HG03354 (cell line): ENCODE measurements at regions not wholly inside any gene's neighbourhood (a gene's known extent, or its start where the extent isn't known, plus 50 kb on each side); places are given as distances from the start of the nearest gene placed in this dataset.

Experiments used
- ATAC-seq: cut with Tn5 transposase; IDR thresholded peaks from one replicate; pipeline ENCODE4 v1.9.1; 2021; ENCODE audit warnings: mild to moderate bottlenecking; ENCODE audit not compliant: unreplicated experiment, poor library complexity, severe bottlenecking

DNA sequence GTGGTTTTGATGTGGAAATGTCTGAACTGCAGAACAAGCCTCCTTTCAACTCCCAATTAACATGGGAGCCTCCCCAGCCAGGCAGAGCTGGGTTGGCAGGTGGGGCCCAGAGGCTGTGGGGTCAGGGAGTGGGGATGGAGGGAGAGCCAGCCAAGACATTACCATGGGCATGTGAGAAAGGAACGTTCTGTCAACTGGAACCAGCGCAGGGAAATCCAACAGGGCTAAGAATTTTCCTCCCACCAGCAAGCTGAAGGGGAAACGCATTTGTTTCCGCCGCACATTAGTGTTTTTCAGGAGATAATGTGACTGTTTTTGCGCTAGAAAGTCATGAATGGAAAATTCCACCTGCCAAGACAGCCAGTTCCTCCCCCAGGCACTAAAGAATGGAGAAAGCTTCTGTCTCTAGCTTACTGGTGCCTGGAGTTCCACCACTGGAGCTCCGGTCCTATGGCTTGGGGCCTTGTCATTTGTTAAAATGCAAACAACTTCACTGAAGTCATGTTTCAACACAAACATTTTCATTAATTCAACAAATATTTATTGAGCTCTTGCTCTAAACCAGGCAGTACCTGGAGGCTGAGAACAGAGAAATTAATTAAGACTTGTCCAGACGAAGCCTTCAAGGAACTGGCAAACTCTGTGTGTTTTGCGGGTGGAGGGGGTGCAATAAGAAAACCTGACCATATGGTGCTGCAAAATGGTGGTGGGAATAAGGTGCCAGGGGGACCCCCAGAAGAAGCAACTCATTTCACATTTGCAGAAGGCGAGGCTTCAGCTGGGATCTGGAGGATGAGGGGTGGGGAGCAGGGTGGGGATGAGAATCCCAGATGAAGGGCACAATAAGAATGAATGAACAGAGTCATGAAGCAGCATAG lies 305.1 kb downstream of the MATN1 start:
- no peak for ATAC-seq

DNA sequence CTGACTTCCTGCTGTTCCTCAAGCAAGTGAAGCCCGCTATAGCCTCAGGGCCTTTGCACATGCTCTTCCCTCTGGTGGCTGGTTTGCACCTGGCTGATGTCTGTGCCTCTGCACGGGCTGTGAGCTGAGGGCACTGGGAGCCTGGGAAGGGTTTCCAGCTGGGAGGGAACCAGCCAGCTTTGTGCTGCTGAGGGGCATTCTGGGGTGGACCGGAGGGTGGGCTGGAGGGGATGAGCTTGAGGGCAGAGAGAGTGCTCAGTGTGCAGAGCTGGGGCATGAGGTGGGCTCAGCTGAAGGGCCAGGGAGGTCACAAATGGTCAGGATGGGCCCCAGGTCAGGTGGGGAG lies 305.7 kb downstream of the MATN1 start:
- no peak for ATAC-seq

DNA sequence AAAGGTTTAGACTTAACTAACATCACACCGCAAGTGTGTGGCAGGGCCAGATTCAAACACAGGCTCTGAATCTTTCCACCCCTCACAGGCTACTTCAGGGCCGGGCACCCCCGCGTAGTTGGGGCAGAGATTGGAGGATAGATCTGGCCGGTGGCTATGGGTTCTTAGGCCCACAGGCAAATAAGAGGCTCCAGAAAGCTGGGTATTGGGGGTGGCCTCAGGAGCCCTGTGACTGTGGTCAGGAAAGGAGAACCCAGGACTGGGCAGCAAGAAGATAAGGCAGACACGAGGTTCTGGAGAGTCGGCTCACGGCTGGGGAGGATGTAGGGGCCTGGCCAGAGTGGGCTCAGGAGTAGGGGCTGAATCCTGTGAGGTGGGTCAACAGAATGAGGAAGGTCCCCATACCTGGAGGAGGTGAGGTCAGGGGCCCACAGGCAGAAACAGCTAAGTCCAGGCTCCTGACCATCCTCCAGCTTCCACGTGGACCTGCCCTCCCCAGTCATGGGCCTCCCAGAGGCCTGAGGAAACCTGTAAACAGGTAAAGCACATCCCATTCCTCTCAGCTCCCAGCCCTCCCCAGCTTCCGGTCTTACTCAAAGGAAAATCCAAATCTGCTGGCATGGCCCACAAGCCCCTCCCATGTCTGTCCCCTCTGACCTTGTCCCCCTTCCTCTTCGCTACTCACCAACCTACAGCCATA lies 306.2 kb downstream of the MATN1 start:
- ATAC-seq, result no peak

DNA sequence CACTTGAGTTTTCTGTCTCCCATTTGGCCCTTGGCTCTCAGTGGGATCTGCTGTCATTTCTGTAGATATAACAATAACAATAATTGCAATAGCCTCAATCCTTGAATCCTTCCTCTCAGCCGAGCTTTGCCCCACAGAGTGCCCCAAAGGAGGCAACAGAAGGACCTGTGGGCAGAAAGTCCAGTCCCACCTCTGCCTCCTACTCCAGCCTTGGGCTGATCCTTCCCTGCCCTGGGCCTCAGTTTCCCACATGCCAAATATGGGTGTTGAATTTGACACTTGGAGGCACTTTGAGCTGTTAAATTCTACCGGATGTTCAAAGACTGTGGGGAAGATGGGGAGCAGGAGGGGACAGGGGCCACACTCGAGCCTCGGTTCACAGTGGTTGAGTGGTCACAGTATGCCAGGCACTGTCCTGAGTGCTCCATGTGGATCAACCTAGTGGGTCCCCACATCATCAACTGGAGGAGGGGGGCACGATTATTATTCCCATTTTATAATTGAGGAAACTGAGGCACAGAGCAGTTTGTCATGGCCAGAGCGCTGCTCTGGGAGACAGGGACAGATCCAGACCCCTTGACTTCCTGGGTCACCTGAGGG lies 307.1 kb downstream of the MATN1 start:
- ATAC-seq, result no peak

DNA sequence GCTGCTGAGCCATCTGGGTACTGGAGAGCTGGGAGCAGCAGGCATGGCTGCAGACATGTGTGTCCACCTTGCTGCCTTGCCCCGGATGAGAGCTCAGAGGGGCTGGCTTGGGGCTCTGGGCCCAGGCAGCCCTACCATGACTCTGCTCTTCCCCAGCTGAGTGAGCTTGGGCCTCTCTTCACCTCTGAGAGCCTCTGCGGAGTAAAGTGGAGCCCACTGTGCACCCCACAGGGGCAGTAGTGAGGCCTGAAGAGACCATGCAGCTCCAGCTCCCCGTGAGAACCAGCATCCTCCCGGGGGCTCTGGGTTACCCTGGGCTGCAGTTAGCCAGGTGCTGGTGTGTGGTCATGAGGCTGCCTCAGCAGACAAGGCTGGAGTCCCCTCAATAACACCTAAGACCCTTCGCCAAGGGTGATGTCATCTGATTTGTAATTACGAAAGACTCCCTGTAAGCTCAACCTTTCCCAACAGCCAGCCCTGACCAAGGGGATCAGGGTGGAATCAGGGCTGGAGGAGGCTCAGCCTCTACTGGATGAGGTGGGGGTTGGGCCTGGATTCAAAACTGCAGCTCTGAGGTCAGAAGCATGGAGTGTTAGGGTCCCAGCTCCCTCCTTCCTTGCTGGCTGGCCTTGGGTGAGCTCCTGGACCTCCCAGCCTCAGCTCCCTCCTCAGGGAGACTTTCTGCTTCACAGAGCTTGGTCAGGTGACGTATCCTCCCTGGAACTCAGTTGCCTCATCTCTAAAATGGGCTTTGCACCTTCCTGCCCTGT lies 308.0 kb downstream of the MATN1 start:
- ATAC-seq, result no peak

DNA sequence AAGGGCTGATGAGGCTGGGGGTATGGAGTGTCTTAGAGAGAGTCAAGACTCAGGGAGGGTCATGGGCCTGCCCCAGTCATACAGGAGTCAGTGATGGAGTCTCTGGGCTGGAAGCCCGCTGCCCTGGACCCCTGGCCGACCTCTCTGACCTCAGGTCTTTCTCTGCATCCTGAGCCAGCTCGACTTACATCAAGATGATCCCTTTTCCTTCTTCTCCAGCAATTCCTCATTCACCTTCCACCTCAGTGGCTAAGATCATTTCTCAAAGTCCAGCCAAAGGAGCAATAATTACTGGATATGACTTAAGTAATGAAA lies 308.6 kb downstream of the MATN1 start:
- no peak for ATAC-seq

DNA sequence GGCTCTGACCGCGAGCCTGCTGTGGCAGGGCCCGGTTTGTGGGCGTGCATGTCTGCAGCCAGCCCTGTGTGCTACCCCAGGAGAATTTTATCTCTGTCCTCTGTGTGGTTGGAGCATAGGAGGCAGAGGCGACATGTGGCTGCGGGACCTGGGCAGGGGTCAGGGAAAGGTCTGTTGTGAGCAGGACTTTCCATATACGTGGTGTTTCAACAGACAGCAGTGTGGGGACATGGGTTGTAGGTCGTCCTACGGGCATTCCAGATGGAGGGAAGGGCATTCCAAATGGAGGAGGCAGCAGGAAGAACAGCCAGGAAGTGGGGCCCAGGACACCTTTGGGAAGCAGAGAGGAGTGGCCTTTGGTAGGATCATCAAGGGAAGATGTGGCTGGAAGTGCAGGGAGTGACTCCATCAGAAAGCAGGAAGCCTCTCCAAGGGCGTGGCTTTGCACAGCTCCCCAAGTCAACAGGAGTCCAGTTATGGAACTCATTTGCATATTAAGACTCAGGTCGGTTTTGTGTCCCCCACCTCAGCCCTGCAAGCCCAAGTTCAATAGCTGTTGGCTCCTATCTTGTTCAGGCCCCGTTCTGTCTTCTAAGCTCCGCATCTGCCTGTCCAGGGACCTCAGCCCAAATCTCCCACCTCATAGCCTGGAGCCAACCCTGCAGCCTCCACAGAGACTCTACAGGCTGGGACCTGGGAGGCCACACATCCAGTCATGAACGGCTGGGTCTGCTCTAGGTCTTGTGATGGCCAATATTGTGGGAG lies 309.1 kb downstream of the MATN1 start:
- ATAC-seq, result no peak

DNA sequence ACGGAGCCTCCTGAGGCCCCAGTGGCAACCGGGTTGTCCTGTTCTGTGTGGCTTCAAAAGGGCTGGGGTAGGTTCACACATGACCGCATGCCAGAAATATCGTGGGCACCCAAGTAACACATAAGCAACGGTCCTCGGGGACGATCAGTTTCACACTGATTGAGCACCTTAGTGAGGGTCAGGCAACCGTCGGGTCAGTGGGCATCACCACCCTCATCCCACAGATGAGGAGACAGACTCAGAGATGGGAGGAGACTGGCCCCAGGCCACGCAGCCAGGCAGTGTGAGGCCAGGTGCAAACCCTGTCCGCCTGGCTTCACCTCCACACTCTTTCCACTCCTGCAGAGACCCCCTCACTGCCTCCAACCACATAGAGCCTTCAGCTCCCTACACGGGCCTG lies 309.8 kb downstream of the MATN1 start:
- no peak for ATAC-seq

DNA sequence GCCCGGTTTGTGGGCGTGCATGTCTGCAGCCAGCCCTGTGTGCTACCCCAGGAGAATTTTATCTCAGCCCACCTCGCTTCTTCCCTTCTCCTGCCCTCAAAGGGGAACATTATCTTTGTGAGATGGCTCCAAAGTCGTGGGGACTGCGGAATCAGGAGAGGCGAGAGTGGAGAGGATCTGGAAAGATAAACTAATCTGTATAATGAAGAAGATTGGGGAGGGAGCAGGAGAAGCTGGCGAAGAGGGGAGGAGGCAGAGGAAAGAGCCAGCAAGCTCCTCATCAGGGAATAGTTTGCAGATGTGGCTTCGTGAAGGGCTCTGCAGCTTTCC lies 310.3 kb downstream of the MATN1 start:
- ATAC-seq, result no peak

DNA sequence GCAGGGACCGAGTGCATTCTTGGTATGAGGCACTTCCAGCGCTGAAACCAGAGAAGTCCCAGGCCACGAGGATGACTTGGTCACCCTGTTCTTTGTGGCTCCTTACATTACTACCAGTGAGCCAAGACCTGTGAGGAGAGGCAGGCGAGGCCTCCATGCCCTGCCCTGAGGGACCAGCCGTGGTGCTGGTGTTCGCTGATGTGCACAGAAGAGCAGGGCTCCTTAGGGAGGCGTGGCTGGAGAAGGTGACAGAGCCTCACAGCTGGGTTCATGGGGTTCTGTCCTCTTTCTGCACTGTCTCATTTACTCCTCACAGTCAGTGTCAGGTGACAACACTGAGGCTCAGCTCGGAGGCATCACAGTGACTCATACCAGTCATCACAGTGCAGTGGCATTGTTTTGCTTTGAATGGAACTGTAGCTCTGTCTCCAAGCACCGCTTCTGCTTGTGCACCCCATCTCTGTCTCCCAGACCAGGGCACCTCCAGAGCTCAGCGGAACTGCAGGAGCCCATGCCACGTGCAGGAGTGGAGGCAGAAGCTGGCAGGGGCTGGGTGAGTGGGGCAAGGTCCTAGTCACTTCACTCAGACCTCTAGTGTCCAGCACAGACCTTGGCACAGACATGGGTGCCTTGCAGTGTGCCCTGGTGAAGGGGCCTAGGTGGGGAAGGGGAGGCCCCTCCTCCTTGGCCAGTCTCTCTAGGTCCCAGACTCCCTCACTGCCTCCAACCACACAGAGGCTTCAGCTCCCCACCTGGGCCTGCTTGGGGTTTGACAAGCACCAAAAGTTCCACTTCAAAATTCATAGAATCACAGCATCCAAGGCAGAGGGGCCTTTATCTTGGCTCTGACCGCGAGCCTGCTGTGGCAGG lies 310.9 kb downstream of the MATN1 start:
- no peak for ATAC-seq

DNA sequence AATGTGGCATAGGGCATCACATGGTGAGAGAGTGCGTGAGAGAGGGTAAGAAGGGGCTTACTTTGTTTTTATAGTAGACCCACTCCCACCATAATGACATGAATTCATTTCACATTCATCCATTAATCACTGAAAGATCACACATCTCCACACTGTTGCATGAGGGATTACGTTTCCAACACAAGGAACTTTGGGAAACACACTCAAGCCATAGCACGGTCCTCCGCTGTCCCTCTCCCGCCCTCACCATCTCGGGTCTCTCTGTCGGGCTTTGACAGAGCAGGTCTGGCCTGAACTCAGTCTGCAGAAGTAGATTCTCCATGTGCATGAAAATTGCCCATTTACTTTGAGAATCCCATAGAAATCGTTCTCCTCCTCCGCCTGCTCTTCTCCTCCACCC lies 312.2 kb downstream of the MATN1 start:
- ATAC-seq, result no peak

DNA sequence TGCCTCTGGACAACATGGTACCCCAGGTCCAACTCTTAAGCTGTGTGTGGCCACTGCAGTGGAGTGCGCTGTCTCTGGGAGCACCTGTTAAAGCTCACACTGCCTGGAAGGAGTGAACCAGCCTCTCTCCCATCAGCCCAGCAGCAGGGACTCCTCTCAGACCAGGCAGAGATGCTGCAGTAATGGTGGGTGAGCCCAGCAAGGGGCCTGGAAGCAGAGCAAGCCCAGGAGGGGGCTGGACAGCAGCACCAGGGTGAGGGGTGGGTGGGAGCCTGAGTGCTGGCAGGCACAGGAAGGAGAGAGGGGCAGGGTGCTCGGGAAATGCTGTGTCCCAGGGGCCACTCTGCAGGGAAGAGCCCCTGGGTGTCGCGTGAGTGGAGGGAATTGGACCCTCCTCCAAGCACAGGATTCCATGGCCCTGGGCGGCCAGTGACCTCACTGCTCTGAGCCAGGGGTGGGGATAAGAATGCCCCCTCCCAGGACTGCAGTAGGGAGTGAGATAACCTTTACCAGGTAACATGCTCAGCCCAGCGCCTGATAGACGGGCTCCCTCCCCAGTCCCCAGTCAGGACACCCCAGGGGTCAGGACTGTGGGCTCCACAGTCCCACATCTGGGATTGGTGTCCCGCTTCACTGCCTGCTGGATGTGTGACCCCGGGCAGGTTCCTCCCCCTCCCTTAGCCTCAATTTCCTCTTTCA lies 313.1 kb downstream of the MATN1 start:
- no peak for ATAC-seq

DNA sequence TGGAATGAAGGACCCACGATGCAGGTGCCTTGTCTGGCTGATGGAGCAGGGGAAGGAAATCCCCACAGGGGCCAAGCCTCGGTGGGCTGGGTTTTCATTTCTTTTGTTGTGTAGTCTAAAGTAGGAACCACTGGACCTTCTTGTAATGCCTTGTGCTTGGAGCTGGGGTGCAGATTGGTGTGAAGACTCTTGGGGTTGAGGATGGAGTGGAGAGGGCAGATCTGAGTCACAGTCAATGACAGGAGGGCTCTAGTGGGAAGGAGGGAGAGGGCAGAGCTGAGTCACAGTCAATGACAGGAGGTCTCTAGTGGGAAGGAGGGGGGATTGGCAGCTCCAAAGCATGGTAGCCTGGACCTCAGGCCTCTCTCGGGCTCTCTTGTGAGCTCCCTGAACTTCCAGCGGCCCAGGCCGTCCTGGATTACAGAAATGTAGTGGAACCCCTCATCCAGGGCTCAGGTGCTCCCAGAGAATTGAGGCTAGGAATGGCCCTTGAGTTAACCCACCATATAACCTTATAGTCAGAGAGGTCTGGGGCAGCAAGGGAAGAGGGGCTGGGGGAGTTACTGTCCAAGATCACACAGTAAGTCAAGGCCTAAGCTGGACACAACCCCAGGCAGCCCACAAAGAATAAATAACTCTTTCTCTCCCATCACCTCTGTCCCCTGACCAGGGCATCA lies 313.8 kb downstream of the MATN1 start:
- no peak for ATAC-seq

DNA sequence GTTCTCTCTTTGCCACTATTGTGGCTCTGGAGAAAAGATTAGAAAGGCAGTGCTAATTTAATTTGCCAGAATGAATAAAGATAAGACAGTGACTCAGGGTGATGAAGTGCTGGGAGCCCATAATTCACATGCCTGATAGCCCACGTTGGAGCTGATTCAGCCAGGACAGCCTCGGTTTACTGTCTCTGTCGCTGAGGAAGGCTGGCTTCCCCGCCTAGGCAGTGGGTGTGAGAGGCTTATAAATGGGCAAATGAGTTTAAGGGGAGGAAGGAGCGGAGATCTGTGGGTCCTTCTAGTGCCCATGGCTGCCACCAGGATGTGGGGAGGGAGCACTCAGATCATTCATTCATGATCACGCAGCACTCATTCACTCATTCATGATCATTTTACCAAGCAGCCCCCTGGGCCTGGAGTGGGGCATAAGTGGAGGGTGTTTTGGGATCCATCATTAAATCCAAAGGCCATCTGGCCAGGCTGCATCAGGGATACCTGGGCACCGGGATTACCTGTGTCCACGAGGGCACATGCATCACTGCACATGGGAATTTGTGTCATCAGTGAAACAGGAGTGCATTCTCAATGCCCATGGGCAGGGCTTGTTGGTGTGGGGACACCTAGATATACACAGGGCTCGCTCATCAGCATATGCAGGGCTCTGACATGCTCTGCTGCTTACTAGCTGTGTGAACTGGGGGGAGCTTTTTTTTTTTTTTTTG lies 315.4 kb downstream of the MATN1 start:
- no peak for ATAC-seq

DNA sequence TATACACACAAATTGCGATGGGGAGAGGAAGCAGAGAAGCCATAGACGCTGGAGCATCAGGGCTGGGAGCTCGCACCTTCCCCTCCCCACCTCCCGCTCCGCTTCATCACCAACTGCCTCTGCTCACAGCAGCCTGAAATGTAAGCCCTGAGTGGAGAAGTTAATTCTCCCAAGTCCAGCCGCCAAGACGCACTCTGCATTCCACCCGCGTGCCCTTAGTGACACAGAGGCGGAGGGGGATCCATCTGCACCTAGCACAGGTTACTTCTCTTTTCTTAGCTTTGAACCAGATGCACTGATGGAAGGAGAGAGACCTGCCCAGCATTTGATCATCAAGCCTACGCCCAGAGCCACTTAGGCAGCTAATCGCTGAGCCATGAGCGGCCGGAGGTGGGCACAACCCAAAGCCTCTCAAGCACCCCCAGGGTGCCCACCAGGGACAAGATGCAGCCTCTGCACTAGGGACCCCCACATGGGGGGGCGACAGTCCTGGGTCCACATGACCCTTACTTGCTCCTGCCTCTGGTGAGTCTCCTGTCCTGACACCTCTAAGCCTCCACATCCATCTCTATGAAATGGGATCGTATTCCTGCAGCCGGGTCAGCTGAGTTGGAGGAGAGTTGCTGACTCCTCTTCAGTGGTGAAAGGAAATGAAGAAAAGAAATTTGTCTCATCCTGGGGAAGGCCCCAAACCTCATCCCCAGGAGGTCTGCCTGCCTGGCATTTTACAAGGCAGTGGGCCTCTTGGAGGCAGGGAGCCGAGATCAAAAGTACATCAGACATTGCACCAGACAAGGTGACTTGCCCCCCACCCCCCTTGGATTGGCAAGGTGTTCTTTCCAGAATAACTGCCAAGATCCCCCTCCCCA lies 316.2 kb downstream of the MATN1 start:
- ATAC-seq, result no peak

DNA sequence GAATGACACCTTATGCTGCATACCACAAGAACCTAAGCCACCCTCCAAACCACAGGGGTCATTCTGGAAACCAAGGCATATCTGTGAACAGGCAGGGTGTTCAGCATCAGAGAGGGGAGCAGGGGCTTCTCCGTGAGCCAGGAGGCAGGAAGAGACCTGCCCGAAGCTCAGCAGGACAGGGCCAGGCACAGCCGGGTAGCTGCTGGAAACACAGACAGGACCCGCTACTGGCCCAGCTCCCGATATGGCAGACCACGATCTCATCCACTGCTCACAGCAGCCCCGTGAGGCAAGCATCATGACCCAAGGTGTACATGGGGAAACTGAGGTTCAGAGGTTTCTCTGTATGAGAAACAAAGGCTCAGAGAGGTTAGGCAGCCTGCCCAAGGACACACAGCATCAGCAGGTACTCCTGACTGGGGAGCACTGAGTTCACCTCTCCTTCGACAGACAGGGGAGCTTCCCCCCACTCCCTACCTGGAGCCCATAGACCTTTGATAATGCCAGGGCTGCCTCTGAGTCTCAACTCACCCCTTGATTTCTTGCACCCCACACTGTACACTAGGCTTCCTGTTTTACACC lies 317.7 kb downstream of the MATN1 start:
- ATAC-seq, result no peak
